LNCAP (cell line): ENCODE measurements at regions not wholly inside any gene's neighbourhood (a gene's known extent, or its start where the extent isn't known, plus 50 kb on each side); places are given as distances from the start of the nearest gene placed in this dataset.

ENCODE experiments used
- TF ChIP-seq, protein P1 (sequence below): fragments of 450-650 bp; IDR thresholded peaks from 2 replicates; pipeline ENCODE4 v1.5.1; 2017; ENCODE audit warnings: mild to moderate bottlenecking

GRCh38 chr15:77746254-77747174, 113.8 kb upstream of the LINGO1 start:
- TF ChIP-seq, protein P1, sequence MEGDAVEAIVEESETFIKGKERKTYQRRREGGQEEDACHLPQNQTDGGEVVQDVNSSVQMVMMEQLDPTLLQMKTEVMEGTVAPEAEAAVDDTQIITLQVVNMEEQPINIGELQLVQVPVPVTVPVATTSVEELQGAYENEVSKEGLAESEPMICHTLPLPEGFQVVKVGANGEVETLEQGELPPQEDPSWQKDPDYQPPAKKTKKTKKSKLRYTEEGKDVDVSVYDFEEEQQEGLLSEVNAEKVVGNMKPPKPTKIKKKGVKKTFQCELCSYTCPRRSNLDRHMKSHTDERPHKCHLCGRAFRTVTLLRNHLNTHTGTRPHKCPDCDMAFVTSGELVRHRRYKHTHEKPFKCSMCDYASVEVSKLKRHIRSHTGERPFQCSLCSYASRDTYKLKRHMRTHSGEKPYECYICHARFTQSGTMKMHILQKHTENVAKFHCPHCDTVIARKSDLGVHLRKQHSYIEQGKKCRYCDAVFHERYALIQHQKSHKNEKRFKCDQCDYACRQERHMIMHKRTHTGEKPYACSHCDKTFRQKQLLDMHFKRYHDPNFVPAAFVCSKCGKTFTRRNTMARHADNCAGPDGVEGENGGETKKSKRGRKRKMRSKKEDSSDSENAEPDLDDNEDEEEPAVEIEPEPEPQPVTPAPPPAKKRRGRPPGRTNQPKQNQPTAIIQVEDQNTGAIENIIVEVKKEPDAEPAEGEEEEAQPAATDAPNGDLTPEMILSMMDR, result no peak

GRCh38 chr15:77744398-77744797, 111.7 kb upstream of the LINGO1 start:
- TF ChIP-seq, protein P1, result no peak

DNA sequence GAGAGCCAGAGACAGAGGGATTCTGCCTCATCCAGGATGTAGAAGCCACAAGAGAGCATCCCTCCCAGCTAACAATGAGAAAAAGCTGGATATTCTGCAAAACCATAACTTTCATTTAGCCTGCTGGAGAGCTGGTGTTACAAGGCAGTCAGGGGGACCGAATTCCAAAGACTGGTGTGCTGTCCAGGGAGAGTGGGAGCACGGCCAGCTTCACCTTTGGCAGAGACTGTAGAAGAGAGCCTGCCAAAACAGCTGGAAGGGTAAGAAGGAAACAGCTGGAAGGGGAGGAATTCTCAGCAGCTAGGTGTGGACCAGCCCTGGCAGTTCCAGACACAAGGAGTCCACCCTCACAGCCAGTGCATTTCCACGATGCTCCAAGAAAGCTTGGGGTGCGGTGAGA, 109.9 kb upstream of the LINGO1 start:
- TF ChIP-seq, protein P1, result no peak

DNA sequence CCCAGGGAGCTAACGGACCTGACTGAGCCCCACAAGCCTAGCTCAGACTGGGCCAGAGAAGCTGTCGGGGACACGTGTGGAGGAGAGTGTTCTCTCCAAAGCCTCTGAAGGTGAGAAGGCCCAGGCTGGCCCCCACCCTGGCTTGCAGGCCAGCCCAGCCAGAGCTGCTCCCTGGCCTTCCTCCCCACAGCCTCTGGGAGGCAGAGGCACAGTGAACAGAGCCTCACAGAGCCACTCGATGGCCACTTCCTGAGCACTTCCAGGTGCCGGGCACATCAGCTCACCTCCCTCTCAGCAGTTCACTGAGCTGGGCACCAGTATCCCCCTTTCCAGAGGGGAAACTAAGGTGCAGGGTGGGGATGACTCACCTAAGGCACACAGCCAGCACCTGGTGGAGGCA, 109.4 kb upstream of the LINGO1 start:
- TF ChIP-seq, protein P1, result no peak

DNA sequence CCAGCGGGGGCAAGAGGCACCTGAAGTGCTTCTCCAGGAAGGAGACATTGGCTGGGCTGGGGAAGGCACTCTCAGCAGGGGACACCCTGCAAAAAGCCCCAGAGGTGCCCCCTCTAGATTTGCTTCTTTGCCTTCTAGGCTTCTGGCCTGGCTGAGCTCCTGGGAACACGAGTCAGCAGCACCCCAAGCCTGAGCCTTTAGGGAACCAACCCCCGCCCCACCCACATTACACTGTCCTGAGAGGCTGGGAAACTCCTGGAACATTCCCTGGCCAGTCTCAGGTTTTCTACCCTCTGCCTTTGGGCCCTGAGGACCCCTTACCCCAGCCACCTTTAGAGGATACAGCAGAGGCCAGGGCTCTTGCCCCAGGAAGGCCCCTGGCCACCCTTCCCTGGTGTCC, 108.4 kb upstream of the LINGO1 start:
- TF ChIP-seq, protein P1, result no peak

GRCh38 chr15:77739591-77740378, 107.1 kb upstream of the LINGO1 start:
- TF ChIP-seq, protein P1, result no peak

DNA sequence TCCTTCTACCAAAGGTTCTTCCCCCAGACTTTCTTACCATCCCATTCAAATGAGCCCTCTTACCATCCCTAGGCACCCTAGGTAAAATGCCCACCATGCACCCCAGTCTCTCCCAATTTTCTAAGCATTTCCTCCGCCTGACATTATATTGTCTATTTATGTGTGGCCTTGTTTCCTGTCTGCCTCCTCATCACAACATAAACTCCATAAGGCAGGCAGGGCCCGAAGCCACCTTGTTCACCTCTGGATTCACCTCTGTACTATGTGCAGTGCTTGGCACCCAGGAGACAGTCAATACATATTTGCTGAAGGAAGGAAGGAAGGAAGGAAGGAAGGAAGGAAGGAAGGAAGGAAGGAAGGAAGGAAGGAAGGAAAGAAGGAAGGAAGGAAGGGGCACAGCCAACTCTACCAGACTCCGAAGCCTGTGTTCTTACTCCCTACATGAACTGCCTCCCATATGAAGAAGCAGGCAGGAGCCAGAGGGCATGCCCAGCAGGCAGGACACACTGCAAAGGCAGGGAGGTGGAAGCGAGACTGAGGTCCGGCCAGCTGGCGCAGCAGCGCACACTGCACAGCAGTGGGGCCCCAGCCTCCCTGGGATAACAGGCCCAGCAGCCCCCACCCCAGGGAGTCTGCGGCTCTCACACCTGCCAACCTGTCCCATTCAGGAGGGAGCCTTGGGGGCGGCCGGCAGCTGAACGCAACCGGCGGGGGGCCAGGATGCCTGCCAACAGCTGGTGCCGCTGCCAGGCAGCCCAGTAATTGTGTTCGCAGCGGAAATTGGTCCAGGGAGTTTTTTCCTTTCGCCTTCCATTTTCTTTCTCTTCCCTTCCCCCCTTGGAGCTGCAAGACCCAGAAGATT, 106.0 kb upstream of the LINGO1 start:
- TF ChIP-seq, protein P1, result no peak
